Fibroblast of mammary gland (primary cell): ENCODE measurements at regions not wholly inside any gene's neighbourhood (a gene's known extent, or its start where the extent isn't known, plus 50 kb on each side); places are given as distances from the start of the nearest gene placed in this dataset.

Experiments used
- DNase-seq: peaks from one replicate; pipeline ENCODE4 v3.0.0-alpha.2; 2010; ENCODE audit warnings: low read depth
- H3K4me3 ChIP-seq: 2 replicates; pipeline ENCODE4 v1.5.1; 2011; ENCODE audit warnings: low read depth, mild to moderate bottlenecking, low read length, moderate library complexity; ENCODE audit not compliant: control insufficient read depth
- TF ChIP-seq, protein P1 (sequence below): conservative IDR thresholded peaks from 2 replicates; pipeline ENCODE4 v1.5.1; 2011; ENCODE audit warnings: low read depth, low read length, inconsistent platforms; ENCODE audit not compliant: control insufficient read depth, insufficient read depth

- TF ChIP-seq, protein P1, sequence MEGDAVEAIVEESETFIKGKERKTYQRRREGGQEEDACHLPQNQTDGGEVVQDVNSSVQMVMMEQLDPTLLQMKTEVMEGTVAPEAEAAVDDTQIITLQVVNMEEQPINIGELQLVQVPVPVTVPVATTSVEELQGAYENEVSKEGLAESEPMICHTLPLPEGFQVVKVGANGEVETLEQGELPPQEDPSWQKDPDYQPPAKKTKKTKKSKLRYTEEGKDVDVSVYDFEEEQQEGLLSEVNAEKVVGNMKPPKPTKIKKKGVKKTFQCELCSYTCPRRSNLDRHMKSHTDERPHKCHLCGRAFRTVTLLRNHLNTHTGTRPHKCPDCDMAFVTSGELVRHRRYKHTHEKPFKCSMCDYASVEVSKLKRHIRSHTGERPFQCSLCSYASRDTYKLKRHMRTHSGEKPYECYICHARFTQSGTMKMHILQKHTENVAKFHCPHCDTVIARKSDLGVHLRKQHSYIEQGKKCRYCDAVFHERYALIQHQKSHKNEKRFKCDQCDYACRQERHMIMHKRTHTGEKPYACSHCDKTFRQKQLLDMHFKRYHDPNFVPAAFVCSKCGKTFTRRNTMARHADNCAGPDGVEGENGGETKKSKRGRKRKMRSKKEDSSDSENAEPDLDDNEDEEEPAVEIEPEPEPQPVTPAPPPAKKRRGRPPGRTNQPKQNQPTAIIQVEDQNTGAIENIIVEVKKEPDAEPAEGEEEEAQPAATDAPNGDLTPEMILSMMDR, result no peak
- DNase-seq, result no peak
Observed at GRCh38 chr5:2899311-2899710, 147.8 kb upstream of the IRX2 start.

GRCh38 chr5:2898661-2899060 is 147.2 kb upstream of the IRX2 start:
- no peak overlapping the region for H3K4me3 ChIP-seq
- no peak for DNase-seq

More at GRCh38 chr5:2899311-2899710, 147.8 kb upstream of the IRX2 start:
- no peak overlapping the region for H3K4me3 ChIP-seq

GRCh38 chr5:2897276-2897961 is 145.9 kb upstream of the IRX2 start:
- H3K4me3 ChIP-seq, result no peak overlapping the region
- no peak for DNase-seq
- TF ChIP-seq, protein P1, result no peak

More at GRCh38 chr5:2898661-2899060, 147.2 kb upstream of the IRX2 start:
- TF ChIP-seq, protein P1, result no peak

DNA sequence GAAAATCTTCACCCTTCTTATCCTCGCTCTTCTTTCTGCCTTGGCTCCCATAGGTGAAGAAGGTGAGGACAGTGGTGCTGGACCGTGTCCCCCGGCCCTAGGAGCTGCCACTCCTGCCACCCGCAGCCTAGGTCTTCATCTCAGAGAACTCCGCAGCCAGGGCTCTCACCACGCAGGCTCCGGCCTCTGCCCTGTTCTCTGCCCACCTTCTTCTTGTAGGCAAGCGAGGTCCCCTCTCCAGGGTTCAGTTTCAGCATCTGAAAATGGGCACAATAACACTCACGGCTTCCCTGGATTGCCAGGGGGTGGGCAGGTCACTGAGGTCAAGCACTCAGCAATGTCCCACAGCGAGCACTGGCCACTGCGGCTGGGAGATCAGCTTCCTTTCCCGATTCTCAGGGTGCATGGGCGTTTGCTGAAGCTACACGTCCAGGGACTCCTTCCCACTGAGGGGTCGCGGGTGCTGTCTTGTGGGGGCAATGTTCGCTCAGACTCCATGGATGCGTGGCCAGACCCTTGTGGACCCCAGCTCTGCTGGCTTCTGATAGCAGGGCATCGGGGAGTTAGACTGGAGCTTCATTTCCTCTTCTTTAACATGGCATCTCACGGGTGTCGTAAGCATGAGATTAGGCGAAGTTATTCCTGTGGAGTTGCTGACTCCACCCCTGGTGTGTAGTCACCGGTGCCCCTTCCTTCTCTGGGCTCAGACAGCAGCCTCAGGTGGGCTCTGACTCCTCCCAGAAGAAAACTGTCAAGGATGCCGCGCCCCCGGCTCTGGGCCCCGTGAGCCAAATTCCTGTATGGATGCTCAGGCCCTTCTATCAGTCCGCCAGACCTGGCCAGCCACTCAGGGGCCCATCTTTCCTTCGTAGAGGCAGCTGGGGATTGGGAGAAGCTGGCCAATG is 145.1 kb upstream of the IRX2 start:
- DNase-seq, result no peak

DNA sequence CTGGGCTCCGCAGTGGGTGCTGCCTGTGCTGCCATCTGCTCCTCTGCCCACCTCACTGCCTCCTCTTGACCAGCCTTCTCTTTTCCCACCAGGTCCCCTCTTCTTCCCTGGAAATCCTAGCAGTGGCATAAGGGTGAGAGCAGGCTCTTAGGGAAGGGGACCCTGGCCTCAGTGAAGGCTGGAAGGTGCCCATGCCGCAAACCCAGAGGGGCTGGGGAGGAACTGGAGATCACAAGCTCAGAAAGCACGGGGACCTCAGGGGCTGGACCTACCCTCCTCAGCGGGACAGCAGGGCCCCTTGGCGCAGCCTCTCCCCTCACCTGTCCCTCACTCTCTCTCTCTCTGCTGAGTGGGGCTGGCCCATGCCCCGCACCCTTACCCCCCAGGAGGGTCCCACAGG is 144.4 kb upstream of the IRX2 start:
- no peak overlapping the region for H3K4me3 ChIP-seq
- TF ChIP-seq, protein P1, result no peak

More for the DNA sequence above, 145.1 kb upstream of the IRX2 start:
- TF ChIP-seq, protein P1, result no peak
- no peak overlapping the region for H3K4me3 ChIP-seq

DNA sequence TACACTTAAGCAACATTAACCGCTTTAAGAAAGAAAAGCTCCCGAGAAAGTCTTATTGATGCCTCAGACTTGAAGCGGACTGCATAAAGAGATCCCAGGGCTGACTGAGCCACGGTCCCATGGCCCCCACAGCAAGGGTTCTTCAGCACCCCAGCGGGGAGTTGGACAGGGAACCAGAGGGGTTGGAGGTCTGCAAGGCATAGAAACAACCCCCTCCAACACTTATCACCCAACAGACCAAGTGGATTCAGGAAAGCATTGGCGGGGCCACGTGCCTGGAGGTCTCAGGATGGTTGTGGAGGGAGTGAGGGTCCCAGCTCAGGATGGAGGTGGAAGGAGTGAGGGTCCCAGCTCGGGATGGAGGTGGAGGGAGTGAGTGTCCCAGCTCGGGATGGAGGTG is 143.7 kb upstream of the IRX2 start:
- no peak for DNase-seq
- TF ChIP-seq, protein P1, result no peak

More for the DNA sequence above, 144.4 kb upstream of the IRX2 start:
- no peak for DNase-seq

More for the DNA sequence above, 143.7 kb upstream of the IRX2 start:
- no peak overlapping the region for H3K4me3 ChIP-seq
